Hepatocyte (in vitro differentiated cells): ENCODE measurements at regions not wholly inside any gene's neighbourhood (a gene's known extent, or its start where the extent isn't known, plus 50 kb on each side); places are given as distances from the start of the nearest gene placed in this dataset.

ENCODE experiments used
- EZH2 ChIP-seq: fragments of 200-600 bp; sonication (generic); IDR thresholded peaks from 2 replicates; pipeline ENCODE4 v1.6.1; 2016; ENCODE audit warnings: antibody characterized with exemption, mild to moderate bottlenecking, borderline replicate concordance
- EZH2phosphoT487 ChIP-seq: fragments of 200-600 bp; sonication (generic); IDR thresholded peaks from one replicate; pipeline ENCODE4 v1.6.1; 2018; ENCODE audit warnings: antibody characterized with exemption, mild to moderate bottlenecking, low read depth, moderate library complexity; ENCODE audit not compliant: unreplicated experiment, severe bottlenecking
- TF ChIP-seq, protein P1 (sequence below): fragments of 200-600 bp; sonication (generic); IDR thresholded peaks from 2 replicates; pipeline ENCODE4 v1.5.1; 2016; ENCODE audit warnings: antibody characterized with exemption, mild to moderate bottlenecking; ENCODE audit not compliant: poor library complexity

DNA sequence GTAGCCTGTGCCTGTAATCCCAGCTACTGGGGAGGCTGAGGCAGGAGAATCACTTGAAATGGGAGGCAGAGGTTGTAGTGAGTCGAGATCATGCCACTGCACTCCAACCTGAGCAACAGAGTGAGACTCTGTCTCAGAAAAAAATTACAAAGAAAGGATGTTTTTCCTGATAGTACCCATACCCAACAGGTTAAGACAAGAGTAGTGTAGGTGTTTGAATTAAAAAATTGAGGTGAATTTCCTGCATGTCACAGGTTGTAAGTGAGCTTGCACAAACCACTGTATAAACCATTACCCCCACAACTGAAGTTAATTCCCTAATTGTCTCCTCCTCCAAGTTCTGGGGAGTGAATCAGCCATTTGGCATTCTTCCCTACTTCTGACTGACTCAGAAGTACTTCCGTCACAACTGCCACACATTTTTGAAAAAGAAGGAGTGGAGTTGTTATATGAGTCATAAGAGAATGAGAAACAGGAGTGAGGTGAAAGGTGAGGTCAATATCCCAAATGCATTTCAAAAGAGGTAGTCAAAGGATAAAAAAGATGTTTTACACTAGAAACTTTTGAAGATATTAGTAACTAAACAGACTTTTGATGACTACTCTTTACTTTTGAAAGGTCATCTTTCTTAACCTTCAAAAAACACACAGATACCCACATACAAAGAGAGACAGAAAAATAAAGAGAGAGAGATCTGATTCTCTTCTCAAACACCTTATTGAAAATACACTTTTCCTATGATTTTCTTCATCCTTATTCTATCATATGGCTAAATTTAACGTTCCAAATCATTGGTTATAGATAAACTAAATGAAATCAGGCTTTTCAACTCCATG, 134.5 kb downstream of the BTC start:
- TF ChIP-seq, protein P1, sequence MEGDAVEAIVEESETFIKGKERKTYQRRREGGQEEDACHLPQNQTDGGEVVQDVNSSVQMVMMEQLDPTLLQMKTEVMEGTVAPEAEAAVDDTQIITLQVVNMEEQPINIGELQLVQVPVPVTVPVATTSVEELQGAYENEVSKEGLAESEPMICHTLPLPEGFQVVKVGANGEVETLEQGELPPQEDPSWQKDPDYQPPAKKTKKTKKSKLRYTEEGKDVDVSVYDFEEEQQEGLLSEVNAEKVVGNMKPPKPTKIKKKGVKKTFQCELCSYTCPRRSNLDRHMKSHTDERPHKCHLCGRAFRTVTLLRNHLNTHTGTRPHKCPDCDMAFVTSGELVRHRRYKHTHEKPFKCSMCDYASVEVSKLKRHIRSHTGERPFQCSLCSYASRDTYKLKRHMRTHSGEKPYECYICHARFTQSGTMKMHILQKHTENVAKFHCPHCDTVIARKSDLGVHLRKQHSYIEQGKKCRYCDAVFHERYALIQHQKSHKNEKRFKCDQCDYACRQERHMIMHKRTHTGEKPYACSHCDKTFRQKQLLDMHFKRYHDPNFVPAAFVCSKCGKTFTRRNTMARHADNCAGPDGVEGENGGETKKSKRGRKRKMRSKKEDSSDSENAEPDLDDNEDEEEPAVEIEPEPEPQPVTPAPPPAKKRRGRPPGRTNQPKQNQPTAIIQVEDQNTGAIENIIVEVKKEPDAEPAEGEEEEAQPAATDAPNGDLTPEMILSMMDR, result no peak
- TF ChIP-seq EZH2 (no peak), EZH2phosphoT487 (no peak)
